ENCODE measurements at regions not wholly inside any gene's neighbourhood (a gene's known extent, or its start where the extent isn't known, plus 50 kb on each side); places are given as distances from the start of the nearest gene placed in this dataset.
A peak's percentile ranks its signal among the peaks of the same experiment; 100 is the strongest.

- intact Hi-C loops (cut with micrococcal nuclease) = loop anchor here (10.0 kb wide), 1 partner anchor 1740 kb away; no protein-coding TSS in a partner anchor
- H3K27me3 ChIP-seq (ENCODE audit: low read depth) = no peaks in the 10 kb centered on the region
- H3K4me3 ChIP-seq = no peak overlapping the region
- H3K27ac ChIP-seq (replicated peaks) = no peak overlapping the region
- TF ChIP-seq CTCF (IDR thresholded peaks at IDR 0.05; ENCODE audit: borderline replicate concordance) = no peak
- no peaks in the 10 kb centered on the region for H3K4me1 ChIP-seq
- no peak for DNase-seq
- H3K9me3 ChIP-seq (replicated peaks) = no peaks in the 10 kb centered on the region
- no peaks in the 10 kb centered on the region for H3K36me3 ChIP-seq
Observed at GRCh38 chr2:35415282-35415681, 940.3 kb upstream of the CRIM1 start.

- H3K9me3 ChIP-seq (replicated peaks) = no peaks in the 10 kb centered on the region
- peak; percentile 33 for DNase-seq
- no peak overlapping the region for H3K4me3 ChIP-seq
- no peaks in the 10 kb centered on the region for H3K27me3 ChIP-seq (ENCODE audit: low read depth)
- no peak overlapping the region for H3K27ac ChIP-seq (replicated peaks)
- H3K36me3 ChIP-seq = no peaks in the 10 kb centered on the region
- H3K4me1 ChIP-seq = no peaks in the 10 kb centered on the region
- peak; percentile 93 for TF ChIP-seq CTCF (IDR thresholded peaks at IDR 0.05; ENCODE audit: borderline replicate concordance)
- intact Hi-C loops (cut with micrococcal nuclease) = loop anchor here (10.0 kb wide), 1 partner anchor 1736 kb away; no protein-coding TSS in a partner anchor
Observed at GRCh38 chr2:35410431-35411061, 945.0 kb upstream of the CRIM1 start.

GRCh38 chr2:35409762-35410161 lies 945.8 kb upstream of the CRIM1 start:
- no peak overlapping the region for H3K27ac ChIP-seq (replicated peaks)
- TF ChIP-seq CTCF (IDR thresholded peaks at IDR 0.05; ENCODE audit: borderline replicate concordance) = no peak
- no peaks in the 10 kb centered on the region for H3K27me3 ChIP-seq (ENCODE audit: low read depth)
- DNase-seq = no peak
- intact Hi-C loops (cut with micrococcal nuclease) = loop anchor here (10.0 kb wide), 1 partner anchor 1735 kb away; no protein-coding TSS in a partner anchor
- no peaks in the 10 kb centered on the region for H3K9me3 ChIP-seq (replicated peaks)
- no peaks in the 10 kb centered on the region for H3K4me1 ChIP-seq
- no peaks in the 10 kb centered on the region for H3K36me3 ChIP-seq
- H3K4me3 ChIP-seq = no peak overlapping the region

GRCh38 chr2:35408320-35408719 lies 947.3 kb upstream of the CRIM1 start:
- no peak for TF ChIP-seq CTCF (IDR thresholded peaks at IDR 0.05; ENCODE audit: borderline replicate concordance)
- no peak for DNase-seq

GRCh38 chr2:35391736-35392442 lies 963.7 kb upstream of the CRIM1 start:
- peaks cover 5% of the 10 kb centered on the region for H3K9me3 ChIP-seq (replicated peaks)
- H3K36me3 ChIP-seq = no peaks in the 10 kb centered on the region
- no peaks in the 10 kb centered on the region for H3K27me3 ChIP-seq (ENCODE audit: low read depth)
- H3K27ac ChIP-seq (replicated peaks) = no peak overlapping the region
- no peak for TF ChIP-seq CTCF (IDR thresholded peaks at IDR 0.05; ENCODE audit: borderline replicate concordance)
- no peak for DNase-seq
- no peaks in the 10 kb centered on the region for H3K4me1 ChIP-seq
- intact Hi-C loops (cut with micrococcal nuclease) = no loop called here
- no peak overlapping the region for H3K4me3 ChIP-seq

More at GRCh38 chr2:35408320-35408719, 947.3 kb upstream of the CRIM1 start:
- intact Hi-C loops (cut with micrococcal nuclease) = no loop called here
- Histone ChIP-seq H3K36me3 (no peaks in the 10 kb centered on the region), H3K9me3 (replicated peaks) (no peaks in the 10 kb centered on the region), H3K4me3 (no peak overlapping the region), H3K27ac (replicated peaks) (no peak overlapping the region), H3K27me3 (ENCODE audit: low read depth) (no peaks in the 10 kb centered on the region), H3K4me1 (no peaks in the 10 kb centered on the region)

Data from left ventricle myocardium inferior (tissue), 1 donor.